HG03439 (cell line): ENCODE measurements at regions not wholly inside any gene's neighbourhood (a gene's known extent, or its start where the extent isn't known, plus 50 kb on each side); places are given as distances from the start of the nearest gene placed in this dataset.
"Not testable (repeated sequence)": the region's sequence is repeated elsewhere in the genome, so short reads cannot be mapped to it uniquely, and the experiment has no call there.

ENCODE experiments used
- ATAC-seq: cut with Tn5 transposase; IDR thresholded peaks from one replicate; pipeline ENCODE4 v1.9.1; 2021; ENCODE audit warnings: mild to moderate bottlenecking, moderate library complexity; ENCODE audit not compliant: unreplicated experiment

- no peak for ATAC-seq
Observed at GRCh38 chr9:79469164-79469563, 102.6 kb upstream of the TLE4 start.

DNA sequence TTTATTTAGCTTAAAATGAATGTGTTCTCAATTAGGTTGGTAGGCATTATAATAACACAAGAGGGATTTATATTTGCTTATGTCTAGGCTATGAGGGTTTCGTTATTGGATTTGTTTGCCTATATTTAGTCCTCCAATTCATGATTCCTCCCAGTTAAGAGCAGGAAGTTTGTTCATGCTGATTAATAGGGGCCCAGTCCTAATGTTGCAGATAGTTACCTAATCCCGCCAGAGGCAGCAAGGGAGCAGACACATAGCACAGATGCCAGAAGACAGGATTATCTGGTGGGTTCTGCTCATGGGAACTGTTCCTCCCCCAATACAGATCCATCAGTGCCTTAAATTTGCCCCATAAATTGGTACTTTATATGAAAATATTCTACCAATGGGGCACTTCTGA is 100.8 kb upstream of the TLE4 start:
- no peak for ATAC-seq

DNA sequence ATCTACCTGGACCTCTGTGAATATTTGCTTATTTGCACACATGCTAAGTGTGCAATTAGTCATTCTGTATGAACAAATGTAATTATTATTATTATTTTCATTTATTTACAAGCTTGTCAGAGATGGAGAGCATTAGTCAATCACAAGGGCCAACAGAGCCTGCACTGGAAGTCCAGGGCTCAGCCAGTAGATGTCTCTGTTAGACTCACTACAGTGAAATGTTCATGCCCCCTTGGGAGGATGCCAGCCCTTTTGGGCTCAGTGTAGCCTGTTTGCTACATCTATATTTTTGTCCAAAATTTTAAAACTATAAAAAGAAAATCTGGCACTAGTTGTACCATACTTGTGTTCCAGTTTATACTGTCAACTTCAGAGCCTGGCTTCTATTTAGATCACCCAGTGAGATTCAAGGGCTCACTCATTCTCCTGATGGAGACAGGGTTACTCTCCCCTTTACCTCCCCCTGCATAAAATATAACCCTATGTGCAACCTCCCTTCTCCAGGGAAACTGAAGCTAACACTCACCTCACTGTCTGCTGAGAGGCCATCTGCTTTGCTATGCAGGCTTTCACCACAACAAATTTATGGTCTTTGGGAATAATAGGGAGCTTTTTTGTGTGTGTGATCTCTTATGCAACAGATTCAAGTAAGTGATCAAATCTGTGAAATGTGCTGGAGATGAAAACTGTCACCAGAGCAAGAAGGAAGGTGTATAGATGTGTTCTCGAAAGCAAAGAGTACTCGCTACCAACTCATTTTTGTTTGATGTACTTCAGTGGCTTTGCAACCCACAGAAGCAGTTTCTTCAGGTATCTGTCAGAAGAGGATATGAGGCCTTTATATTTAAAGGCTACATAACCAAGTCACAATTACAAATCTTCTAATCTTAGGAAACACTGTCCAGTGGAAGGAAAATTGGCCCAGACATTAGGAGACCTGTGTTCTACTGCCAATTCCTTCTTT is 99.9 kb upstream of the TLE4 start:
- ATAC-seq = no peak

DNA sequence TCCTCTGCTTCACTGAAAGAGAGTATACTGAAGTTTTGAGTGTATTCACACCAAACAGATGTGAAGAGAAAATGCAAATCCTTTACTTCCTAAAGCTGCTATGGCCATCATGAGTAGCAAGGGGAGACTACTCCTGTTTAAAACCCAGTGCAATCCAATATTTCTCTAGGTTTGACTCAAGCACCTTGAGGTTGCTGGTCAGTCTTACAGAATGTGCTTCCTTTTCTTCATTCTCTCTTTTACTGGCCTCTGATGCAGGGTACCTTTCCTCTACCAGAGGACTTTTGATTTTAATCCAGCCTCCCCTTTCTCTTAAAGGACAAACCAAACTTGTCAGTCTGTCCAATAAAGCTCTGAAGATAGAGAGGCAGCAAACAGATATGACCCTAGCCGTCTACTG is 98.1 kb upstream of the TLE4 start:
- no peak for ATAC-seq

GRCh38 chr9:79477241-79477840 is 94.4 kb upstream of the TLE4 start:
- no peak for ATAC-seq

- ATAC-seq = no peak
Observed at GRCh38 chr9:79477955-79478771, 93.6 kb upstream of the TLE4 start.

GRCh38 chr9:79480639-79481038 is 91.1 kb upstream of the TLE4 start:
- no peak for ATAC-seq

DNA sequence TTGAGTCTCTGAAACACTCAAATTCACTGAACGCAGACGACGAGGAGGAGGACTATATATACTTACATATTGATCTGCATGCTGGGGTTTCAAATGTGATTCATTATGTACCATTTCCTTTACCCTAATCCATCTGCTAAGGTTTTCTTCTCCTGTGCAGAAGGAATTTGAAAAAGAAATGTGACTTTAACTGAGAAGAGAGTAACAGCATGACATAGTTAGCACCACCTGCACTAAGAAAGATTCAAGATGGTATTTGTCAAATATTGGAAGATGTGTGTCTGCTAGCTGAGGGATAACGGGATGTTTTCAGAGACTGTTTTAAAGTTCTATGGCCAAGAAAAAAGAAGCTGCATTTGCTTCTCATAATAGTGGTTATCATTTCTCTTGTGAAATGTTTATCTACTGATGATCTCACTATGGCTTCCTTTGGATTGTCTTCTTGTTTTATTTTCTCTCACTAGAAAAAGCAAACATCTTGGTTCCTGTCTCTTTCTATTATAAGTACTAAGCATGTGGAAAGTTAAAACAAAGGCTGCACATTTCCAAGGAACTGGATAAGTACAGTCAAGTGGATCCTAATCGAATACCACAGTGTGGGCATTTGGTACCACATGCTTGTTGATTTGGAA is 89.8 kb upstream of the TLE4 start:
- no peak for ATAC-seq

DNA sequence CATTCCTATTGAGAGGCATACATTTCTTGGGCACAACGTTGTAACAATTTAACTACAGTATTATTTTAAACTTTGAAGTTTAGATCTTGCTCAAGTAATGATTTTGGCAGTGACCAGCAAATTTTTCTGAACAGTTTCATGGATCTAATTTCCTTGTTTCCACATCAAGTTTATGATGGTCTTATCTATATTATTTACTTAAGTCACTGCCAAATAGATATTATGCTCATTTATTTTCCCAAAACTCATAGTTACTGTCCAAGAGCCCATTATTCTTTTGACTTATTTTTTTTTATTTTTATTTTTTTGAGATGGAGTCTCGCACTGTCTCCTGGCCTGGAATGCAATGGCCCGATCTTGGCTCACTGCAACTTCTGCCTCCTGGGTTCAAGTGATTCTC is 86.5 kb upstream of the TLE4 start:
- ATAC-seq = no peak

DNA sequence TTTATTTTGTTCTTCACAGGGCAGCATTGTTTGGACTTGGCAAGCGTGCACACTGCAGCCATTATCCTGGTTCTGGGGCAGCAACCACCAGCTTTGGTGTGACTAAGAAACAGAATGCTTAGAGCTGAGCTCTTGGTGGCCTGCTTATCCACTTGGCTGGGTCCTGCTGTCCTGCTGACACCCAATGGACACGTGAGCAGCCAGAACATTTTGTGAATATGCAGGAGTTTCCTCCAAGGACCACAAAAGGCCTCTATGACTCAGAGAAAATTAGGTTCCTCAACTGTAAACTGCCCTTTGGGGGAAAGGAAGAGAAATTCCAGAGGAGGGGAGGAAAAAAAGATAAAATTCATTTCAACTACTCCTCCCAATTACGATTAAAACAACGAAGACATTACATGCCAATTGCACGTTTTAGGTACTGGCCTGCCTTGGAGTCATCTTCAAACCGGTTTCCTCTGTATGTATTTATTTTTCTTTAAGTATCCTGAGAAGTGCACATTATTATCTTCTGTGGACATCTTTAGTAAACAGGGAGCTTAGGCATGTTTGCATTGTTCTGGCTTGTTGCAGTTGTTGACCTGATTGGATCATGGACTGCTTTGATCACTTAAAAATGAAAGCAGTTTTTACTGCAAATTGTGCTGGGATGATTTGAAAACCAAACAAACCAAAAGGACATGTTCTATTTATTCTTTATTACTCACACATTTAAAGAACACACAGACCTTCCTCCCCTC is 82.3 kb upstream of the TLE4 start:
- ATAC-seq = no peak

DNA sequence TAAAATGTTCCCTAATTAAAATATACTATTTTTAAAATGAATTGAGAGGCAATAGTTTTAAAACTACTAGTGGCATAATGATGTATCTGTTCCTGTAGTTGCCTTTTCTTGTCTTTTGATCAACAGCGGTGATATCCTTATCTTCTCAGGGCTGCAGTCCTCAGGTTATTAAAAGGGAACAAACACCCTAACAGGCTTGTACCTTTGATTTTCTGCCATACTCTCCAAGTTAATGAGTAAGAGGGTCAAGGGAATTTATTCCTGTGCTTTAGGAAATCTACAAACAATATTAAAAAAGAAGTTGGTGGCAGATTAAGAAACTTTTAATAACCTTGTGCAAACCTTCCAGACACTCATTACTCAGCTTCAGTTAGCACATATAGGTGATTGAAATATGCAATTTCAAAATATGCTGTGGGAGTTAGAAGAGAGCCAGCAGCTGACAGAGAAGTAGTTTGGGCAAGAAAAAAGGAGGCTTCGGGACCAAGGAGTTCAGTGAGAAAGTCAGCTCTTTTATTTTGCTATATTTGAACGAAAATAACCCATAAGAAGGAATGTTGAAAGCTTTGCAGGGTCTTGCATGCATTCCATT is 81.0 kb upstream of the TLE4 start:
- no peak for ATAC-seq

DNA sequence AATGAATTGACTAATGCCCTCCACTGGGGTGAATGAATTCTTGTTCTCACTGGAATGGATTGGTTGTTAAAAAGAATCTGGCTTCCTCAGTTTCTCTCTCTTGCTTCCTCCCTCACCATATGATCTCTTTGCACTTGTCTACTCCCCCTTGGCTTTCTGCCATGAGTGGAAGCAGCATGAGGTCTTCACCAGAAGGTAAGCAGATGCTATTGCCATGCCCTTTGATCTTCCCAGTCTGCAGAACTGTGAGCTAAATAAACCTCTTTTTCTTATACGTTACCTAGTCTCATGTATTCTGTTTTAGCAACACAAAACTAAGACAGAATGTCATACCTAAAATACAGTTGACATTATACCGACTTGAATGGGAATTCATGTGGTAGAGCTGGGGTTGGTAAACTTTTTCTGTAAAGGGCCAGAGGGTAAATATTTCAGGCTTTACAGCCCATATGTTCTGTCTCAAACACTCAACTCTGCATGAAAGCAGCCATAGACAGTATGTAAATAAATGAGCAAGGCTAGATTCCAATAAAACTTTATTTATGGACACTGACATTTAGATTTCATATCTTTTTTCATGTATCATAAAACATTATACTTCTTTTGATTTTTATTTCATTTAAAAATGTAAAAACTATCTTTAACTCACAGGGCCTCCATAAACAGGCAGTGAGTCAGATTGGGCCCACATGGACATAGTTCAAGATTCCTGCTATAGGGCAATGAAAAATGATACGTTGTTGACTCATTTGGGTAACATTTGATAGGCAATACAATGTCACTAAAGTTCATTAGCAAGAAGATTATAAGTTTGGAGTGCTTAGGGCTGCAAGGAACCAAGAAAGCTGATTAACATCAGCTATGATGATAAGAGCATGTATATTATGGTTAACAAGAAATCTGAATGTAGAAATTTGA is 79.4 kb upstream of the TLE4 start:
- no peak for ATAC-seq

GRCh38 chr9:79500196-79500864 is 71.4 kb upstream of the TLE4 start:
- ATAC-seq = not testable (repeated sequence)

DNA sequence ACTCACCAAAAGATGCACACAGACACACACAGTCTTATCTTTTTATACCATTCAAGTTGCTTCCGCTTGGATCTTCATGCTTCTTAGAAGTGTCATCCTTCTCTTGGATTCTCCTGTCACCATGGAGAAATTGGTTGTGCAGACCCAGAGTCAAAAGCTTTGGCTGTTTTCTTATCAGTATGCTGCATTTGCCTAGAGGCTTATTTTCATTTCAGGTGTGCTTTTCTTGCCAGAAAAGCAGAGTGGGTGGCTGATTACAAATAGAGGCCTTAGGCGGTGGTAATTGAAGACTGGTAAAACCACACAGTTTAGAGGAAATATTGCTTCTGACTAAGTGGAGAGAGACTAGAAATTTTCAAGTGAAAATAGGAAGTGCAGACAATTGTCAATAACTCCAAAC is 70.2 kb upstream of the TLE4 start:
- ATAC-seq = no peak

GRCh38 chr9:79507801-79508200 is 64.0 kb upstream of the TLE4 start:
- no peak for ATAC-seq

DNA sequence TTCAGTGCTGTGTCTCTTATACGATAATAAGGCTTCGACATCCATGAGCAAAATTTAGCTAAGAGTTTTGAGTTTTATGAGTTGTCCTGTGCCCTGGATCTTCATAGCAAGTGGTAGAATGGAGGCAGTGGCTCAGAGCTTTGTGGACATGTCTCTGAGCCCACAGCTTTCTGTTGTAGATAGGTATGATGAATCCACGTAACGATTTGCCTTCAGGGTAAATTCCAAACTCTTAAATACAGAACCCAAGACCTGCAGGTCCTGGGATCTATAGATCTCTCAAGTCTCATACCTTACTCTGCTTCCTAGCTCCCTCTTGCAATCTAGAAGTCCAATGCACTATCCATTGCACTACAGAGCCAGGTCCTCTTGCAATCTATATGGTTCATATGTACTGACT is 59.5 kb upstream of the TLE4 start:
- ATAC-seq = no peak
